B cell (primary cell): ENCODE measurements at regions not wholly inside any gene's neighbourhood (a gene's known extent, or its start where the extent isn't known, plus 50 kb on each side); places are given as distances from the start of the nearest gene placed in this dataset.

Experiments
- ATAC-seq: fragments of 200-7000 bp; cut with Tn5 transposase; one replicate; pipeline ENCODE4 v1.10.0; 2021; ENCODE audit warnings: low read depth, mild to moderate bottlenecking, moderate number of reproducible peaks, moderate library complexity
- CTCF ChIA-PET: fragments of 350-600 bp; sonication (Branson Sonifier 250); formaldehyde crosslinking; loops from one replicate; lab custom pipeline; 2021; ENCODE audit warnings: antibody characterized with exemption, inconsistent platforms; lab: Charles Lee
- POLR2A ChIA-PET: fragments of 350-600 bp; sonication (Branson Sonifier 250); formaldehyde crosslinking; loops from one replicate; lab custom pipeline; 2021; ENCODE audit warnings: antibody characterized with exemption; lab: Charles Lee
- DNase-seq: peaks from one replicate; pipeline ENCODE4 v3.0.0; 2013
- H2AFZ ChIP-seq: 2 replicates; pipeline ENCODE4 v1.6.1; 2012; ENCODE audit warnings: mild to moderate bottlenecking, low read depth, low read length; ENCODE audit not compliant: insufficient read depth, poor library complexity, severe bottlenecking
- H3K27ac ChIP-seq, 2 donors: 1 replicate in 1 of 2; 2 replicates in 1 of 2; pipeline ENCODE4 v1.5.1; 2012 to 2013; ENCODE audit warnings: low read length in 2 of 2, mild to moderate bottlenecking in 2 of 2, moderate library complexity in 1 of 2
- H3K27me3 ChIP-seq, 4 experiments: fragments of 200-600 bp in 1 of 4; sonication (generic) in 1 of 4; replicated peaks in 1 of 4; 1 replicate in 2 of 4; 2 replicates in 2 of 4; pipeline versions ENCODE4 v1.6.1 to v1.7.0; 2013 to 2016; ENCODE audit warnings: low read length in 3 of 4, mild to moderate bottlenecking in 2 of 4, mixed read lengths in 1 of 4, moderate library complexity in 1 of 4; ENCODE audit not compliant: insufficient read depth in 4 of 4, control insufficient read depth in 3 of 4; ENCODE audit errors: control extremely low read depth in 1 of 4
- H3K36me3 ChIP-seq, 2 experiments: replicated peaks in 1 of 2; 1 replicate in 1 of 2; 2 replicates in 1 of 2; pipeline versions ENCODE4 v1.6.1 to v1.7.1; 2013; ENCODE audit warnings: low read length in 1 of 2; ENCODE audit not compliant: insufficient read depth in 2 of 2, control insufficient read depth in 1 of 2; ENCODE audit errors: control extremely low read depth in 1 of 2, extremely low read depth in 1 of 2
- H3K4me1 ChIP-seq, 2 donors: fragments of 200-600 bp in 1 of 2; sonication (generic) in 1 of 2; 1 replicate in 1 of 2; 2 replicates in 1 of 2; pipeline versions ENCODE4 v1.5.1 to v1.6.1; 2013 to 2017; ENCODE audit warnings: low read length in 2 of 2; ENCODE audit not compliant: control insufficient read depth in 2 of 2, insufficient read depth in 2 of 2
- H3K4me2 ChIP-seq: replicated peaks from 2 replicates; pipeline ENCODE3; 2012; ENCODE audit warnings: mild to moderate bottlenecking, low read depth, low read length; ENCODE audit not compliant: poor library complexity, severe bottlenecking
- H3K4me3 ChIP-seq, 5 experiments: fragments of 200-600 bp in 1 of 5; sonication (generic) in 1 of 5; 1 replicate in 3 of 5; 2 replicates in 2 of 5; pipeline versions ENCODE4 v1.5.1 to v1.7.0; 2011 to 2016; ENCODE audit warnings: low read length in 4 of 5, mild to moderate bottlenecking in 4 of 5, low read depth in 2 of 5, control low read depth in 1 of 5, moderate library complexity in 1 of 5; ENCODE audit not compliant: insufficient read depth in 1 of 5; ENCODE audit errors: control extremely low read depth in 1 of 5, extremely low read depth in 1 of 5
- H3K79me2 ChIP-seq: fragments of 200-600 bp; sonication (generic); one replicate; pipeline ENCODE4 v1.6.0; 2016; ENCODE audit warnings: low read length; ENCODE audit not compliant: control insufficient read depth, insufficient read depth
- H3K9ac ChIP-seq: fragments of 200-600 bp; sonication (generic); 2 replicates; pipeline ENCODE4 v1.6.1; 2017; ENCODE audit warnings: mild to moderate bottlenecking, low read length, moderate library complexity
- H3K9me3 ChIP-seq, 3 donors: one replicate each; pipeline versions ENCODE4 v1.6.1 to v1.7.1; 2013; ENCODE audit warnings: low read length in 2 of 3; ENCODE audit not compliant: control insufficient read depth in 2 of 3, insufficient read depth in 1 of 3; ENCODE audit errors: control extremely low read depth in 1 of 3
- H4K20me1 ChIP-seq: 2 replicates; pipeline ENCODE4 v1.6.0; 2012; ENCODE audit warnings: mild to moderate bottlenecking, low read length; ENCODE audit not compliant: insufficient read depth, control insufficient read depth, poor library complexity, severe bottlenecking
- H3K27ac Mint-ChIP-seq: one replicate; pipeline ENCODE4 v1.8.0; 2021; ENCODE audit warnings: mixed read lengths
- H3K27me3 Mint-ChIP-seq: one replicate; pipeline ENCODE4 v1.8.0; 2021; ENCODE audit warnings: mixed read lengths
- H3K4me1 Mint-ChIP-seq: one replicate; pipeline ENCODE4 v1.8.0; 2021; ENCODE audit warnings: mixed read lengths
- H3K4me3 Mint-ChIP-seq: one replicate; pipeline ENCODE4 v1.8.0; 2021; ENCODE audit warnings: mixed read lengths
- H3K9me3 Mint-ChIP-seq: one replicate; pipeline ENCODE4 v1.8.0; 2022; ENCODE audit warnings: mixed read lengths; ENCODE audit not compliant: insufficient read depth
- EZH2 ChIP-seq: IDR thresholded peaks from 2 replicates; pipeline ENCODE4 v1.6.1; 2012; ENCODE audit warnings: borderline replicate concordance, low read depth, mild to moderate bottlenecking, moderate library complexity, low read length; ENCODE audit not compliant: insufficient read depth, poor library complexity, severe bottlenecking
- WGBS: methylation state at CpG from one replicate; pipeline ENCODE4 v1.1.5; 2013; ENCODE audit warnings: missing lambda C conversion rate; ENCODE audit not compliant: insufficient coverage; 5-methylcytosine and 5-hydroxymethylcytosine counted together
- intact Hi-C: fragments of 100-400 bp; cut with micrococcal nuclease; formaldehyde crosslinking; loops from one replicate; pipeline ENCODE4 v1.10.0; 2022
- TF ChIP-seq, protein P1 (sequence below): fragments of 200-600 bp; IDR thresholded peaks from one replicate; pipeline ENCODE4 v1.8.0; 2022; ENCODE audit warnings: antibody characterized with exemption, mild to moderate bottlenecking

DNA sequence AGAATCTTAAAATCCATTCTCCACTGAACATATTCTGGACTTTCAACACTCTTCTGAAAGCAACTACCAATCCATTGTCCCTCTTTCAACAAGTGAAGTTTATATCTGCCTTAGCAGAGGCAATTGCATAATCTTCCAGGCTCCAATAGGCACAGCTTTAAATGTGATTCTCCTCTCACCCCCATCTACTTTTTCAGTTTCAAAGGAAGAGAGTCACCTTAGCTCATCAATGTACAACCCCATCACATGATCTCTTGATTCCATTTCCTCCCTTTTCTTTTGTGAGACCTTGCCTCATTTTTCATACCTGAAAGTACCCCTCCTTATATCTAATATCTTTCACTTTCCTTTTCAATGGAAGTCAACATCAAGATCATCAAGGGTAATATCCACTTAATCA is 921.7 kb upstream of the EPHA5 start:
- H2AFZ ChIP-seq, result no peak overlapping the region
- H3K4me1 ChIP-seq, result no peaks in the 10 kb centered on the region
- no peak overlapping the region for H3K27ac ChIP-seq
- no peak overlapping the region for H3K4me3 ChIP-seq
- no peaks in the 10 kb centered on the region for H3K79me2 ChIP-seq
- no peaks in the 10 kb centered on the region for H3K9me3 ChIP-seq
- no peak overlapping the region for H3K4me3 Mint-ChIP-seq
- POLR2A ChIA-PET, result no interaction called here
- no peak overlapping the region for H3K4me2 ChIP-seq
- no peaks in the 10 kb centered on the region for H3K36me3 ChIP-seq
- H3K27ac Mint-ChIP-seq, result no peak overlapping the region
- H3K9me3 Mint-ChIP-seq, result no peaks in the 10 kb centered on the region
- H3K4me1 Mint-ChIP-seq, result no peaks in the 10 kb centered on the region
- intact Hi-C loops, result no loop called here
- H4K20me1 ChIP-seq, result no peaks in the 10 kb centered on the region
- DNase-seq (no peak), ATAC-seq (no peak)
- CTCF ChIA-PET, result no interaction called here
- no peaks in the 10 kb centered on the region for H3K27me3 Mint-ChIP-seq
- no peak overlapping the region for H3K9ac ChIP-seq
- H3K27me3 ChIP-seq, result no peaks in the 10 kb centered on the region
- TF ChIP-seq, protein P1, sequence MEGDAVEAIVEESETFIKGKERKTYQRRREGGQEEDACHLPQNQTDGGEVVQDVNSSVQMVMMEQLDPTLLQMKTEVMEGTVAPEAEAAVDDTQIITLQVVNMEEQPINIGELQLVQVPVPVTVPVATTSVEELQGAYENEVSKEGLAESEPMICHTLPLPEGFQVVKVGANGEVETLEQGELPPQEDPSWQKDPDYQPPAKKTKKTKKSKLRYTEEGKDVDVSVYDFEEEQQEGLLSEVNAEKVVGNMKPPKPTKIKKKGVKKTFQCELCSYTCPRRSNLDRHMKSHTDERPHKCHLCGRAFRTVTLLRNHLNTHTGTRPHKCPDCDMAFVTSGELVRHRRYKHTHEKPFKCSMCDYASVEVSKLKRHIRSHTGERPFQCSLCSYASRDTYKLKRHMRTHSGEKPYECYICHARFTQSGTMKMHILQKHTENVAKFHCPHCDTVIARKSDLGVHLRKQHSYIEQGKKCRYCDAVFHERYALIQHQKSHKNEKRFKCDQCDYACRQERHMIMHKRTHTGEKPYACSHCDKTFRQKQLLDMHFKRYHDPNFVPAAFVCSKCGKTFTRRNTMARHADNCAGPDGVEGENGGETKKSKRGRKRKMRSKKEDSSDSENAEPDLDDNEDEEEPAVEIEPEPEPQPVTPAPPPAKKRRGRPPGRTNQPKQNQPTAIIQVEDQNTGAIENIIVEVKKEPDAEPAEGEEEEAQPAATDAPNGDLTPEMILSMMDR, result no peak
- no peak for TF ChIP-seq EZH2

- Mint-ChIP-seq H3K27me3 (no peaks in the 10 kb centered on the region), H3K27ac (no peak overlapping the region), H3K4me3 (no peak overlapping the region), H3K4me1 (no peaks in the 10 kb centered on the region), H3K9me3 (no peaks in the 10 kb centered on the region)
- H4K20me1 ChIP-seq, result no peaks in the 10 kb centered on the region
- whole genome bisulfite sequencing, result no CpG with 5 or more reads among the region's 1 CpG
- DNase-seq (no peak), ATAC-seq (no peak)
- ChIA-PET POLR2A (no interaction called here), CTCF (no interaction called here)
- TF ChIP-seq, protein P1, result no peak
- no peak for TF ChIP-seq EZH2
- H3K4me1 ChIP-seq, result no peaks in the 10 kb centered on the region
- H3K4me2 ChIP-seq, result no peak overlapping the region
- H3K36me3 ChIP-seq, result no peaks in the 10 kb centered on the region
- no peaks in the 10 kb centered on the region for H3K27me3 ChIP-seq
- no peak overlapping the region for H2AFZ ChIP-seq
- no peak overlapping the region for H3K27ac ChIP-seq
- no peak overlapping the region for H3K4me3 ChIP-seq
- intact Hi-C loops, result no loop called here
- H3K9me3 ChIP-seq, result no peaks in the 10 kb centered on the region
- H3K79me2 ChIP-seq, result no peaks in the 10 kb centered on the region
- H3K9ac ChIP-seq, result no peak overlapping the region
Measured at GRCh38 chr4:66590488-66591215, 920.4 kb upstream of the EPHA5 start.
